NCI-H446 (cell line): ENCODE measurements at regions not wholly inside any gene's neighbourhood (a gene's known extent, or its start where the extent isn't known, plus 50 kb on each side); places are given as distances from the start of the nearest gene placed in this dataset.

Source experiments
- DNase-seq, 2 experiments: peaks; one replicate each; lab custom pipeline; 2025; lab: John Stamatoyannopoulos, UW

DNA sequence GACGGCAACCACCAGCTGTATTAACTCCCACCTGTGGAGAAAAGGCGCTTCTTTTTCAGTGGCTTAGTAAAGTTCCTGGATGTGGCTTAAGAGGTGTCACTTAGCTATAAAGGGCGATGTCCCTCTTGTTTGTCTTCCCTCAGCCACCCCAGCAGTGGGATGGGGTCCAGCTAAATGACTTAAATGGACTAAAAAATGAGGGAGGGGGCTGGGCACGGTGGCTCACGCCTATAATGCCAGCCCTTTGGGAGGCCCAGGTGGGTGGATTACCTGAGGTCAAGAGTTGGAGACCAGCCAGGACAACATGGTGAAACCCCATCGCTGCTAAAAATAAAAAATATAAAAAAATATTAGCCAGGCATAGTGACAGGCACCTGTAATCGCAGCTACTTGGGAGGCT lies 667.5 kb upstream of the RBFOX1 start:
- DNase-seq, result no peak

DNA sequence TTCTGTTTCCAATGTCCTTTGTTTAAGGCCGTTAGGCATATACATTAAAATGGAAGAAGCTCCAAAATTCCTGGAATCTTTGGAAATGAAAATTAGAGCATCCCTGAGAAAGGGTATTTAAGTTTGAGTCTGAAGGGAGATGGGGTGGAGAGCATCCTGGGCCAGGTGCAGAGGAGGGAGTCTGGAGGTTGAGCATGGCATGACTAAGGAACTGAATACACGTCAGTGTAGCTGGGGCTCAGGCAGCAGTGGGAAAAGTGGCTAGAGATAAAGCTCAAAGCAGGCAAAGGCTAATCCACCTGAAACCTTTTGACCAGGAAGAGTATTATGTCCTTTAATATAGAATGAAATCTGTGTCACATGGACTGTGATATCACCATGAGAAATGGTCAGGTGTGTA lies 669.0 kb upstream of the RBFOX1 start:
- no peak for DNase-seq

DNA sequence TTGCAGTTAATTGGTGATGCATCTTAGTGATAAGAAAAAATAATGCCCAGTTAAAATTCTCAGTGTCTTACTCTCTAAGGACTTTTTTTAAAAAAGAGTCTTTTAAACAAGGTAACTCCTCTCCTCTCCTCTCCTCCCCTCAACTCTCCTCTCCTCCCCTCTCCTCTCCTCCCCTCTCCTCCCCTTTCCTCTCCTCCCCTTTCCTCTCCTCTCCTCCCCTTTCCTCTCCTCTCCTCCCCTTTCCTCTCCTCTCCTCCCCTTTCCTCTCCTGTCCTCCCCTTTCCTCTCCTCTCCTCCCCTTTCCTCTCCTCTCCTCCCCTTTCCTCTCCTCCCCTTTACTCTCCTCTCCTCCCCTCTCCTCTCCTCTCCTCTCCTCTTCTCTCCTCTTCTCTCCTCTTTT lies 675.9 kb upstream of the RBFOX1 start:
- DNase-seq, result no peak

DNA sequence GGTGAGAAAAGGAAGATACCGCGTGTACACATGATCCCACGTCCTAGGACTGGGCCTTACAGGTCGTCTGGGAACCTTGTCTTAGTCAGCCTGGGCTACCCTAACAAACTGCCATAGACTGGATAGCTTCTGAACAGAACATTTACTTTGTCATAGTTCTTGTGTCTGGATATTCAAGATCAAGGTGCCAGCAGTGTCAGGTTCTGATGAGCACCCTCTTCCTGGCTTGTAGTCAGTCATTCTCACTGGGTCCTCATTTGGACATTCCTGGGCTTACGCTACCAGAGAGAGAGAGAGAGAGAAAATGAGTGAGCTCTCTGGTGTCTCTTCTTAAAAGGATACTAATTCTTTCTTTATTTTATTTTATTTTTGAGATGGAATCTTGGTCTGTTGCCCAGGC lies 685.8 kb upstream of the RBFOX1 start:
- no peak for DNase-seq

DNA sequence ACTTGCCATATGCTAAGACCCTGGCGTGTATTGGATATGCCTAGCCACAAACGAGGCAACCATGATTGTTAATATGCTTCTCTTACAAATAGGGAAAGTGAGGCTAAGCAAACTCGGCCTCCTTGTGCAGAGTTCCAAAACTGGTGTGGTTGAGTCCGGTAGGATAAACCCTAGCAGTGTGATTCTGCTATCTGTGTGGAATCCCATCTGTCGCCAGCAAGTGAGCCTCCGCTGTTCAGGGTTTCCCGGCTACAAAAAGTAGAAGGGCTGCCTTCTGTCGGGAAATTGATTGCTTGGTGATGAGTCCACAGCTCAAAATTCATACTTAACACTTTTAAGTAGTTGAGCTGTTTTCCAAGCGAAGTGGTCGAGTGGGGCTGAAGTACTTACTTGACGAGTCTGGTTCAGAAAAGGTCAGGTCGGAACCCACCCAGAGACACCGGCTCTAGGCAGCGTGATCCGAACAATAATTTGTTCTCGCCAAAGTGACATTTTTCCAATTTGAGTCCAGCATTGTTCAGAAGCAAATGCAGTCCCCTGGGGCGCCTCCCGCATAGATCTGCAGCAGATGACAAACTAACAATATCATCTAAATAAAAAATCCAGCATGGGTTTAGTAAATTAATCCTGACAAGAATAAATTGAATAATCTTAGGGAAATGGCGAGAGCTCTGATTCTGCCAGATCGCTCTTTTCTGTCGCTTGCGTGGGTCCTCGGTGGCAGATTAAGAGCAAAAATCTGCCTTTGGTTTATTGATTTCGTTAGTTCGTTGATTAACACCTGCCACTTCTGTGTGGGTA lies 686.7 kb upstream of the RBFOX1 start:
- DNase-seq, result no peak

DNA sequence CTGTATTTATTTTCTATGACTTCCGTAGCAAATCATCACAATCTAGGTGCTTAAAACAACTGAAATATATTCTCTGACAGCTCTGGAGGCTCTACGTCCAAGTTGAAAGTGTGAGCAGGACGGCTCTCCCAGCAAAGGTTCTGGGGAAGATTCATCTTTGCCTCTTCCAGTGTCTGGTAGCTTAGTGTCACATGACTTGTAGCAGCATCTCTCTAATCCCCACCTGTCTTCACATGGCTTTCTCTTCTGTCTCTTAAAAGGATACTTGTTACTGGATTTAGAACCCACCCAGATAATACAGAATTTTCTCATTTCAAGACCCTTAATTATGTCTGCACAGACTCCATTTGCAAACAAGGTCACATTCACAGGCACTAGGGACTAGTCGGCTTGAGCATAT lies 687.7 kb upstream of the RBFOX1 start:
- DNase-seq, result no peak

DNA sequence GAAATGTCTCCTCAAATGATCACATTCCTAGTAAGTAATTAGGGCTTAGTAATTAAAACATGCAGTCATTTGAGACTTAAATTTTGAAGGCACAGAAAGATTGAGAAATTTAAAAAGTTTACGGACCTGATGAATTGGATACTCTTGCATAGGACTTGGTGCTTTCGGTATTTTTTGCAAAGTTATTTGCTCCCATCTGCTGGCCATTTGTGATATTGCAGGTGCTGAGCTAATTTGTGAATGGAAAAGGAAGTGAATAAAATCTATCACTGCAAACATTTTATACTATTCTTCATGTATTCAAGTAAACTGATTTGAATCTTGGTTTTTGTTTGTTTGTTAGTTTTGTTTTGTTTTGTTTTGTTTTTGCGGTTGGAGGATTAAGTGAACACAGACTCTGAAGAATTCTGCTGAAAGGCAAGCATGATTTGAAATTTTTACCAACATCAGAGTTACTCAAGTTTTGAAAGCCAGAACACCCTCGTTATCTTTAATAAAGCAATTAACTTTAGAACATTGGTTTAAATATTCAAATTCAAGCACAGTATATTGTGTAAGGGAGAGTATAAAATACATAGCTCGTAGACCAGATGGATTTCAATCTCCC lies 689.5 kb upstream of the RBFOX1 start:
- DNase-seq, result peak; percentile 18 to 59

DNA sequence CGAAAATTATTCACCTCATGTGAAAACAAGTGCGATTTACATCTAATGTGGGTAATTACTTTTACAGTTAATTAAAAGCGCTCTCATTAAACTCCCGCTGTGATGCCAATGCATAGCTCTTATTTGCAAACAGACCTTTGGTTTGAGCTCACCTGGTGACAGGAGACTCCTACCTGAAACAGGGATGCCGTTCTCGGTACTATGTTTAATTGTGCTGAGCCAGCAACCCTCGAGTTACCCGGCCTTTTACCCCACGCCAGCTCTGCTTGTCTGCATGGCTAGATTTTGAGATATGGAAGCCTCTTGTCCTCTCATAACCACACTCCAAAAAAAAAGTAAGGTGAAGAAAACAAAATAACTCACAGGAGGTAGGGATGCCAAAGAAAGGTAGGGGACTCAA lies 690.4 kb upstream of the RBFOX1 start:
- no peak for DNase-seq

DNA sequence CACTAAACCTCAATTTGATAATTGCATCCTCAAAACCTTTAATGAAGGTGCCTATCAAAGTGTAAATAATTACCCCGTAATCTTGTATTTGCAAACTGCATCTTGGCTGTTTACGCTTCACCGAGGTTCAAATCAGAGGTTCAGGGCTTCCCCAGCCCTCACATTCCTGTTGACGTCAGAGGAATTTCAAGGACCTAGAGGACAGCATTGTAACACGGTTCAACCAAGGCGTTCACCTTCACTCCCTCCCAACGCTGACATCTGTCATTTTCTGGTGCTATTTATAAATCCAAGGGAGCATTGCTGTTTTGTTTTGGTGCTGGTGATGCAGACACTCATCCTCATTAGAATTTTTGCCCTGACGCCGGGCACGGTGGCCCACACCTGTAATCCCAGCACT lies 691.6 kb upstream of the RBFOX1 start:
- DNase-seq, result no peak

DNA sequence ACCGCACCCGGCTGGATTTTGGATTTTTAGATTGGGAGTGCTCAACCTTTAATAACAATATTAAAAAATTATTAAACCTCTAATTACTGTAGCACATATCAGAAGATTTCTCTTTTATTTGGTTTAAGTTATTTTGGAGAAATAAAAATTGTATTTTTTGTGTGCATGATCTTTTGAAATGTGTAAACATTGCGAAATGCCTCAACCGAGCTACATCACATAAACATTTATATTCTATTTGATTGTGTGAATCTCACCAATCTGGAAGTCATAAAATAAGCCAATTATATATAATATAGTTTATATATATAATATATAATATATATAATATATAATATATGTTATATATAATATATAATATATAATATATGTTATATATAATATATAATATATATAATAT lies 696.2 kb upstream of the RBFOX1 start:
- DNase-seq, result no peak

DNA sequence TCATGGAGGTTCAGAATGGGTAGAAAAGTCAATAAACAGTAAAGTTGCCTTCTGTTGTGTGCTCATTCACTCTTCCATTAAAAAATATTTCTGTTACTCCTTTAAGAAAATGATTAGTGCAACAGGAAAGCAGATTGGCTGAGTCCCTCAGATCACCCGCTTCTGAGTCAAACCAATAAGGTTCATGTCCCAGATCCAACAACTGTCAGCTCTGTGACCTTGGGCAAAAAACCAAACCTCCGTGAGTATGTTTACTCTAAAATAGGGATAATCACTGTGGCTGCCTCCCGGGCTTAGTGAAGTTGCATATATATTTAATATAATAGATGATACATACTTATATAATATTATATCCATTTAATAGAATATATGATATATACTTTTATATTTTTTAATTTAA lies 698.5 kb upstream of the RBFOX1 start:
- no peak for DNase-seq

DNA sequence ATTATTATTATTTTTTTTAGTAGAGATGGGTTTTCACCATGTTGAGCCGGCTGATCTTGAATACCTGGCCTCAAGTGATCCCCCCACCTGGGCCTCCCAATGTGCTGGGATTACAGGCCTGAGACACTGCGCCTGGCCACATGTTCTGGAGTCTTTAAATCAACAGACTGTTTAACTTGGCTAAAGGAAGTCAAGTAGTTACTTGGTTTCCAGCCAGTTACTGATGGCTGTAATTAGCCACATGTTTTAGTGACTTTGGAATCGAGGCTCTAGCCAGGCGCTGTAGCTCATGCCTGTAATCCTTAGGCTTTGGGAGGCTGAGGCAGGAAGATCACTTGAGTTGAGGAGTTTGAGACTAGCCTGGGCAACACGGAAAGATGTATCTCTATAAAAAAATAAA lies 699.2 kb upstream of the RBFOX1 start:
- DNase-seq, result no peak

DNA sequence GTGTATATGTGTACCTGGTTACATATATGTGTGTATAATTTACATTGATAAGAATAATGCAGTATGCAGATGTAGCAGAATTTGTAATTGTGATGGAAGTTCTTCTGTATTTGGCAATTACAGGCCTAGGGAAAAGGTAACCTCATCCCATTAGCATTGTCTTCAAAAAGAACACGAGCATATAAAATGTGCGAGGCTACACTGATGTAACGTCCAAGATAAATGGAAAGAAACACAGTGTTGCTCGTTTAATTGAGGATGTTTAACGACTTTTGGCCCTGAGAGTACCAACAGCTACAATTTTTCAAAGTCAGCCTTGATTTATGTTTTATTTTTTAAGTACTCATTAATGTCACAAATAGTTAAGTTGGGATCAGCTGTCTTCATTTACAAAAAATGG lies 703.5 kb upstream of the RBFOX1 start:
- no peak for DNase-seq

DNA sequence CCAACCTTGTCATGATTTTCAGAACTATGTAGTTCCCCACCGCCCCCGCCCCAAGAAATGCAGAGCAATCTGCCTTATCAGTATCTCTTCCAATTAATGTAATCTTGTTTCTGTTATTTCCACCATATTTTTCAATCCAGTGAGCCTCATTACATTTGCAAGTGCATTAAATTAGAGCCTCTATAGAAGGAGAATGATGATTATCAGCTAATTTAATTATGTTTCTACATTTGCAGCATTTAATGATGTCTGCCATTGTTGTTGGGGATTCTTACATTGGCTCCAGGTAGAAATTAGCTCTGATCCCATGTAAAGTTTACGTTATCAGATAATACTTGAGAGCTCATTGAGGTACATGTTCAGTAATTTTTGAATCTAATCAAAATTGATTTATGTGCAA lies 707.0 kb upstream of the RBFOX1 start:
- no peak for DNase-seq

DNA sequence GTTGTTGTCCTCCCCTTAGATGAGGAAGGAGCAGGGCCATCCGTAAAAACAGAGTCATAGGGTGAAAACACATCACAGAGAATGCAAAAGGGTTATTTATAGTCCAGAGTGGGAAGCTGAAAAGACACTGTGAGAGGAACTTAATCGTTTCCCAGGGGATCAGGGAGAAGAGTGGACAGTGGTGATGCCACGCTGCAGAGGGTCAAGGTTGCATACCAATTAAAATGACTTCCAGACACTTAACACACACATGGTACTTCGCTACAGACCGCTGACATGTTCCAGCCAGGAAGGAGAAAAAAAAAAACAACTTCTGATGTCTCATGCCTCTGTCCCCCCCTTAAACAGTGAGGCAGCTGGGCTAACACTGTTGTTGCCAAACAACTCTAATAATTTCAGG lies 713.8 kb upstream of the RBFOX1 start:
- DNase-seq, result no peak

DNA sequence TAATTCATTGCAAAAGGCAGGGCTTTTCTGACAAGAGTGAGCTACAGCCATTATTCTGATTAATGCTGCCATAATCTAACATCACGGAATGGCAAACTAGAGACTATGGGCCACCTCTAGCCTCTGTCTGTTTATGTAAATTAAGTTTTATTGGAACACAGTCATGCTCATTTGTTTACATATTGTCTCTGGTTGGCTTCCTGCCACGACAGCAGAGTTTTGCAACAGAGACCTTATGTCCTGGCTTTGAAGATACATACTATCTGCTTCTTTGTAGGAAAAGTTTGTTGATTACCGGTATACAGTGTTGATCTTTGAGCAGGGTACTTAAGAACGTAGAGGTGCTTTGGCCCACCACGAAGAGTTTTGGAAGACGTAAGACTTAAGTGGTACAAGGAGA lies 715.9 kb upstream of the RBFOX1 start:
- DNase-seq, result no peak

DNA sequence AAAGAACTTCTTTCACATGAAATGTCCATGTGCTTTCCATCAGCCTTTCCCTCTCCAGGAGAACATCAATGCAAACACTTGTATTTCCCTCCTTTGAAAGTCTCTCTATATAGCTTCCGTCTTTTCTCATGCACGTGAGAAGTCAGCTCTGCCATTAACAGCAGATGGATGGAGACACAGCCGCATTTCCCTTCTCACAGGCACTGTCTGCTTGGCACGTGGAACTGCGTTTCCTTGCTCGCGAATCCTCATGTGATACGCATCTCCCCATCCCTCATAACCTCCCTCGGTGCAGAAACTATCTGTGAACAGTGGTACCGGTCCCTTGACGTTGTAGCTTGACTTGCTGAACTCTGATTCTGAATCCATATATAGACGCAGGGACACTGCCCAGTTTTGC lies 717.0 kb upstream of the RBFOX1 start:
- no peak for DNase-seq

DNA sequence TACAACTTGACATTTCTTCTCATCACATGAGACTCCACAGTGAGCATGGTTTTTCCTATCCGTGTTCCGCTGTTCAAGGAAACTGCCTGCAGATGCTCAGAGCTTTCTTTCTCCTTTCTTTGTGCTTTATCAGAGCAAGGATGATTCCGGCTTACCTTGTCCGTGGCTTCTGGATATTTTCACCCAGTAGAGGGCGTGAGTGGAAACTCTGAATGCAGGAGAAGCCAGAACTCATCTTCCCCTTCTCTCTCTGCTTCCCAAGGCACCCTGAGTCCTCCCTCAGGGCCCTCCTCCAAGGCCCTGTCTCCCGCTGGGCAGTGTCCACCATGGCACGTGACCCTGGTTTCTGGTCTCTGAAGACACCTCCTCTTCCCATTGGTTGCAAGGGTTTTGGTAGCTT lies 721.1 kb upstream of the RBFOX1 start:
- DNase-seq, result no peak

DNA sequence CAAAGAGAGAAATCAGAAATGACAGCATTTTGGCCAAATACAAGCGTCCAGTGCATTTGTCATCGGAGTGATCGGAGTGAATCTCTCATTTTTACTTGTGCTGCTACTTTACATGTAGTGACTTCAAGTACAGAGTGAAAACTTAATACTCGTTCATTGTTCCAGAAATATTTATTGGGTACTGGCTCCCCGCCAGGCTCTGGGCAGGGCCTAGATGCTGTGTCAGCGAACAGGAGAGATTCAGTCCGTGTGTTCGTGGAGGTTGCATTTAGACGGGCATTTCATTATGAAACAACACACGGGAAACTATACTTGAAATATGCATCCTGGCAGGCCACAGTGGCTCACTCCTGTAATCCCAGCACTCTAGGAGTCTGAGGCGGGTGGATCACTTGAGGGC lies 727.2 kb upstream of the RBFOX1 start:
- DNase-seq, result no peak

DNA sequence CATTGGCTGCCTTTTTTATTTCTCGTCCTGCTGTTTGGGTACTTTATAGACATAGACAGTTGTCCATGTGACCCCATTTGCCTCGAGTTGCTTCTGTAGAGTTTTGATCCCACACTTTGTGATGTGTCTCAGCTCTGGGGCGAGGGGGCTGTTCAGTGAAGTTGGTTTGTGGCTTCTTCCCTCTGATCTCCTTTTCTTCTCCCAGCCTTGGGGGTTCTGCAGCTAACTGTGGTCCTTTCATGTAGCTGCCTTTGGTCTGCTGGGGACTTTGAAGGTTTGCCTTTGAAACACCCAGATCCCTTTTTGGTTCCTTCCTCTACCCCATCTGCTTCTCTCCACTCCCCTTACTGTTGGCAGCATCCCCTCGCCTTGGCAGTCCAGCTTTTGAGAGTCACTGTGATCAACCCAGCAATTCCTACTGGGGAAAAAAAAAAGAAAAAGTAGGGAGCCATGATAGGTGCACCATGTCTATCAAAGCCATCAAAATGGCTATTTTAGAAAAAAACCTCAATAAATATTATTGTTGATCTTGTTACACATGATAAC lies 728.8 kb upstream of the RBFOX1 start:
- no peak for DNase-seq

DNA sequence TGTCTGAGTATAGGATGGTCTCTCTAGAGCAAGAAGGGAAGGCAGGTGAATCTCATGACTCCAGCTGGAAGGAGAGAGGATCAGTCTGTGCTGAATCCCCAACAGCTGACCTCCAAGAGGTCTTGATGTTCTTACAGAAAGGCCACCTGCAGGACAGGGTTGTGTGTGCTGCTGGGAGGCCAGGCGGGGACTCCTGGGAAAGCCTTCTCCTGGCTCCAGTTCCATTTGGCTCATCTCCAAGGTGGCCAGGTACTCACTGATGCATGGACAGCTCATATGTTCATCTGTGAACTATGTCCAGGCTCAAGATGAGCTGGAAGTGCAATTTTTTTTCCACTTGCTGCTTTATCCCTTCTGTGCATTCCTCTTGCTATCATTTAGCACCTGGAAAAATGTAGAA lies 730.2 kb upstream of the RBFOX1 start:
- no peak for DNase-seq

DNA sequence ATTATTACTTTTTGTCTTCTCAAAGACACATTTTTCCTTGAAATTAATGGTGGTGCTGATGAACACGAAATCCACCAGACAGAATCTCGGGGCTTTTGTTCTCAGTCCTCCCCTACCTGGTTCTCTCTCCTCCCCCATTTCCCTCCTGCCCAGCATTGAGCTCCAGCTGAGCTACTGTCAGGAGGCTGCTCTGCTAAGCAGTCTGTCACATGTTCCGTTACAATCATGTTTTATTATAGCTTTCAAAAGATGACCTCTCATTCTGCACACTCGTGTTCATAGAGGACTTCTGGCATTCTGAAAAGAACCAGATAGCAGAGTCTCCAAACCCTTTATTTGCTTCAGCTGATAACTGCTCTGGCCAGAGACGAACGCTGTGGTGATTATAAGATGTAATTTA lies 732.5 kb upstream of the RBFOX1 start:
- DNase-seq, result no peak

DNA sequence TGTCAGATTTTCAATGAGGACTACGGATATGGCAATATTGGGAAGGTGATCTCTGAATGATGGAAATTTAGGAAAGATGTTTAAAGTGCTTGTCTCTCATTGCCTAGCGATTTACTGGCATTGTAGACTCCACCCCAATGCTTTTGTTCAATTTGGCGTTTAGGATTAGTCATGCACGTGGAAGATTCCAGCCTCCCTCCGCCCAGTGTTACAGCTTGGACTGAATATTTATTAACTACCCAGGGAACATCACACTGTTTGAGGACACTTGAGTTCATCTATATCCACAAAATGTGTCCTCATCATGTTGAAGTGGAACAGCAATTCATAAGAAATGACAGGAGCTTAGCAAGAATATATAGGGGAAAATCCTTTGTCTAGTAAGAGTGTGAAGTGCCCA lies 738.8 kb upstream of the RBFOX1 start:
- DNase-seq, result no peak

DNA sequence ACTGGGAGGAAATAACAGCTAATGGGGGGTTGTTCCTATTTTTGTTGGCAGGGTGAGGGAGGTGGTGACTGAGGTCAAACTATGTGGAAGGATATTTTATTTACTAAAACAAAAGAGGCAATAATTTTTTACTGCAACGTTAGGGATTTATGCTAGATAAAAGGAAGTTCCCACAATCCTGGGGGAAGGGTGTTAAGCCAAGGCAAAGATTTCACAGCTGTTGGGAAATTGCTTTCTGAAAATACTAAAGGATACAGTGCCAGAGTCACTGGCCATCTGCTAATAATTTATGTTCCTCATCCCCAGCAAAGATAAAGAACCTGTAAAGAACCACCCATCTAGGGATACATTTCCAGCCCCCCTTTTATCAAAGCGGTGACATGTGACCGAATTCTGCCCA lies 756.0 kb upstream of the RBFOX1 start:
- DNase-seq, result no peak
